Tibial nerve (tissue), 3 donors: ENCODE measurements at regions not wholly inside any gene's neighbourhood (a gene's known extent, or its start where the extent isn't known, plus 50 kb on each side); places are given as distances from the start of the nearest gene placed in this dataset.

ENCODE experiments used
- POLR2A ChIP-seq, 2 donors: fragments of 450-650 bp; IDR thresholded peaks; one replicate each; pipeline ENCODE4 v1.6.1; 2017; ENCODE audit warnings: antibody characterized with exemption in 2 of 2, mild to moderate bottlenecking in 2 of 2, moderate library complexity in 2 of 2
- TF ChIP-seq, protein P1 (sequence below), 5 experiments: fragments of 200-600 bp in 3 of 5; fragments of 450-650 bp in 2 of 5; sonication (generic) in 3 of 5; IDR thresholded peaks; one replicate each; pipeline ENCODE4 v1.5.1; 2016 to 2019; ENCODE audit warnings: antibody characterized with exemption in 5 of 5, mild to moderate bottlenecking in 3 of 5, moderate library complexity in 2 of 5

DNA sequence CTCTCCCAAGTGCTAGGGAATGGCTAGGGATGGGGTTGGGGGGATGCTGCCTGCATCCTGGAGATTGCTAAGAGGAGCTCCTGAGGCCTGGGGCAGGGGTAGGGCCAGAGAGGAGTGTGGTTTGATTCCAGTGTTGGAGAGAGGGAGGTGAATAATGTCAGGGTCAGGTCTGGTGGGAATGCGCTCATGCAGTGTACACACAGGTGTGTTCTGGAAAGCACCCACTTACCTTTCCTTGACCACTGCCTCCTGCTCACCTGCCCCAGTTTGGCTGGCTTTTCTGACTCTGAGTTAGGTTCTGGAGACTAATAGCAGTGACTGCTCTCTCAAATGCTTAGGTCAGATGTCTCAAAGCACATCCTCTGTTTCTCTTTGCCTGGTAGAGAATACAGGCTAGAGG lies 135.4 kb upstream of the BMPER start:
- TF ChIP-seq, protein P1, sequence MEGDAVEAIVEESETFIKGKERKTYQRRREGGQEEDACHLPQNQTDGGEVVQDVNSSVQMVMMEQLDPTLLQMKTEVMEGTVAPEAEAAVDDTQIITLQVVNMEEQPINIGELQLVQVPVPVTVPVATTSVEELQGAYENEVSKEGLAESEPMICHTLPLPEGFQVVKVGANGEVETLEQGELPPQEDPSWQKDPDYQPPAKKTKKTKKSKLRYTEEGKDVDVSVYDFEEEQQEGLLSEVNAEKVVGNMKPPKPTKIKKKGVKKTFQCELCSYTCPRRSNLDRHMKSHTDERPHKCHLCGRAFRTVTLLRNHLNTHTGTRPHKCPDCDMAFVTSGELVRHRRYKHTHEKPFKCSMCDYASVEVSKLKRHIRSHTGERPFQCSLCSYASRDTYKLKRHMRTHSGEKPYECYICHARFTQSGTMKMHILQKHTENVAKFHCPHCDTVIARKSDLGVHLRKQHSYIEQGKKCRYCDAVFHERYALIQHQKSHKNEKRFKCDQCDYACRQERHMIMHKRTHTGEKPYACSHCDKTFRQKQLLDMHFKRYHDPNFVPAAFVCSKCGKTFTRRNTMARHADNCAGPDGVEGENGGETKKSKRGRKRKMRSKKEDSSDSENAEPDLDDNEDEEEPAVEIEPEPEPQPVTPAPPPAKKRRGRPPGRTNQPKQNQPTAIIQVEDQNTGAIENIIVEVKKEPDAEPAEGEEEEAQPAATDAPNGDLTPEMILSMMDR (IDR thresholded peaks at IDR 0.05): no peak
- TF ChIP-seq POLR2A (IDR thresholded peaks at IDR 0.05): no peak
